Peyer's patch (tissue), 4 donors: ENCODE measurements at regions not wholly inside any gene's neighbourhood (a gene's known extent, or its start where the extent isn't known, plus 50 kb on each side); places are given as distances from the start of the nearest gene placed in this dataset.

Experiments used
- DNase-seq, 3 donors: peaks; one replicate each; pipeline ENCODE4 v3.0.0-alpha.2; 2017 to 2019
- H3K27ac ChIP-seq, 4 donors: fragments of 200-600 bp; sonication (generic); one replicate each; pipeline ENCODE4 v1.5.1; 2016 to 2019
- H3K27me3 ChIP-seq, 2 donors: fragments of 200-600 bp; sonication (generic); one replicate each; pipeline ENCODE4 v1.5.1; 2019
- H3K36me3 ChIP-seq, 3 donors: fragments of 200-600 bp; sonication (generic); one replicate each; pipeline ENCODE4 v1.5.1; 2016 to 2019
- H3K4me1 ChIP-seq, 4 donors: fragments of 200-600 bp; sonication (generic); one replicate each; pipeline ENCODE4 v1.5.1; 2016 to 2019
- H3K4me3 ChIP-seq, 4 donors: fragments of 200-600 bp; sonication (generic); 1 replicate in 3 of 4; 2 replicates in 1 of 4; pipeline ENCODE4 v1.5.1; 2016 to 2019; ENCODE audit warnings: mild to moderate bottlenecking in 1 of 4
- H3K9me3 ChIP-seq, 4 donors: fragments of 200-600 bp; sonication (generic); one replicate each; pipeline ENCODE4 v1.5.1; 2016 to 2019; ENCODE audit warnings: mild to moderate bottlenecking in 1 of 4
- CTCF ChIP-seq, 6 experiments: fragments of 450-650 bp in 4 of 6; fragments of 200-600 bp in 2 of 6; sonication (generic) in 1 of 6; IDR thresholded peaks; one replicate each; pipeline ENCODE4 v1.5.1; 2017 to 2019; ENCODE audit warnings: antibody characterized with exemption in 6 of 6, mild to moderate bottlenecking in 3 of 6, moderate library complexity in 1 of 6
- POLR2A ChIP-seq, 2 donors: fragments of 450-650 bp; IDR thresholded peaks; one replicate each; pipeline ENCODE4 v1.5.1; 2017; ENCODE audit warnings: antibody characterized with exemption in 2 of 2, mild to moderate bottlenecking in 2 of 2, moderate library complexity in 2 of 2

- Histone ChIP-seq H3K9me3 (no peaks in the 10 kb centered on the region), H3K4me1 (no peaks in the 10 kb centered on the region), H3K27ac (no peak overlapping the region), H3K27me3 (no peaks in the 10 kb centered on the region), H3K36me3 (no peaks in the 10 kb centered on the region), H3K4me3 (no peak overlapping the region)
- no peak for DNase-seq
- TF ChIP-seq POLR2A (IDR thresholded peaks at IDR 0.05) = no peak
- no peak for TF ChIP-seq CTCF (IDR thresholded peaks at IDR 0.05)
These were observed 117.4 kb upstream of the POM121L12 start for GRCh38 chr7:52917982-52918578.

- Histone ChIP-seq H3K9me3 (peaks cover 0 to 8% (median 2%) of the 10 kb centered on the region in 4 donors), H3K27me3 (no peaks in the 10 kb centered on the region), H3K4me1 (no peaks in the 10 kb centered on the region), H3K4me3 (no peak overlapping the region), H3K36me3 (no peaks in the 10 kb centered on the region), H3K27ac (no peak overlapping the region)
- TF ChIP-seq POLR2A (IDR thresholded peaks at IDR 0.05) (no peak), CTCF (IDR thresholded peaks at IDR 0.05) (no peak)
- DNase-seq = no peak
These were observed 123.6 kb upstream of the POM121L12 start for GRCh38 chr7:52911795-52912194.

GRCh38 chr7:52911326-52911725 lies 124.1 kb upstream of the POM121L12 start:
- H3K4me1 ChIP-seq = no peaks in the 10 kb centered on the region
- no peak overlapping the region for H3K4me3 ChIP-seq
- TF ChIP-seq CTCF (IDR thresholded peaks at IDR 0.05) (no peak), POLR2A (IDR thresholded peaks at IDR 0.05) (no peak)
- no peak overlapping the region for H3K27ac ChIP-seq
- H3K27me3 ChIP-seq = no peaks in the 10 kb centered on the region
- peaks cover 0 to 8% (median 2%) of the 10 kb centered on the region in 4 donors for H3K9me3 ChIP-seq
- no peak for DNase-seq
- H3K36me3 ChIP-seq = no peaks in the 10 kb centered on the region

GRCh38 chr7:52909935-52910334 lies 125.5 kb upstream of the POM121L12 start:
- Histone ChIP-seq H3K27me3 (no peaks in the 10 kb centered on the region), H3K4me3 (no peak overlapping the region), H3K9me3 (peaks cover 0 to 8% (median 2%) of the 10 kb centered on the region in 4 donors), H3K36me3 (no peaks in the 10 kb centered on the region), H3K4me1 (no peaks in the 10 kb centered on the region), H3K27ac (no peak overlapping the region)
- DNase-seq = no peak
- TF ChIP-seq CTCF (IDR thresholded peaks at IDR 0.05) = no peak
- no peak for TF ChIP-seq POLR2A (IDR thresholded peaks at IDR 0.05)

- Histone ChIP-seq H3K4me1 (no peaks in the 10 kb centered on the region), H3K36me3 (no peaks in the 10 kb centered on the region), H3K4me3 (no peak overlapping the region), H3K27me3 (no peaks in the 10 kb centered on the region), H3K27ac (no peak overlapping the region), H3K9me3 (peaks cover 0 to 8% (median 2%) of the 10 kb centered on the region in 4 donors)
- TF ChIP-seq CTCF (IDR thresholded peaks at IDR 0.05) (no peak), POLR2A (IDR thresholded peaks at IDR 0.05) (no peak)
- no peak for DNase-seq
These were observed 126.3 kb upstream of the POM121L12 start for GRCh38 chr7:52909131-52909530.

GRCh38 chr7:52897713-52898112 lies 137.7 kb upstream of the POM121L12 start:
- no peak overlapping the region for H3K27ac ChIP-seq
- H3K4me3 ChIP-seq = no peak overlapping the region
- no peaks in the 10 kb centered on the region for H3K27me3 ChIP-seq
- no peak for DNase-seq
- TF ChIP-seq POLR2A (IDR thresholded peaks at IDR 0.05) = no peak
- no peak for TF ChIP-seq CTCF (IDR thresholded peaks at IDR 0.05)
- H3K9me3 ChIP-seq = no peaks in the 10 kb centered on the region
- no peaks in the 10 kb centered on the region for H3K4me1 ChIP-seq
- no peaks in the 10 kb centered on the region for H3K36me3 ChIP-seq
